Testis (tissue), 2 donors: ENCODE measurements at regions not wholly inside any gene's neighbourhood (a gene's known extent, or its start where the extent isn't known, plus 50 kb on each side); places are given as distances from the start of the nearest gene placed in this dataset.

Experiments
- POLR2A ChIP-seq: fragments of 450-650 bp; IDR thresholded peaks from one replicate; pipeline ENCODE4 v1.6.1; 2017; ENCODE audit warnings: antibody characterized with exemption, mild to moderate bottlenecking, moderate library complexity
- TF ChIP-seq, protein P1 (sequence below), 3 experiments: fragments of 450-650 bp in 2 of 3; fragments of 200-600 bp in 1 of 3; sonication (generic) in 1 of 3; IDR thresholded peaks; one replicate each; pipeline ENCODE4 v1.5.1; 2016 to 2019; ENCODE audit warnings: antibody characterized with exemption in 3 of 3, mild to moderate bottlenecking in 2 of 3, moderate library complexity in 1 of 3

DNA sequence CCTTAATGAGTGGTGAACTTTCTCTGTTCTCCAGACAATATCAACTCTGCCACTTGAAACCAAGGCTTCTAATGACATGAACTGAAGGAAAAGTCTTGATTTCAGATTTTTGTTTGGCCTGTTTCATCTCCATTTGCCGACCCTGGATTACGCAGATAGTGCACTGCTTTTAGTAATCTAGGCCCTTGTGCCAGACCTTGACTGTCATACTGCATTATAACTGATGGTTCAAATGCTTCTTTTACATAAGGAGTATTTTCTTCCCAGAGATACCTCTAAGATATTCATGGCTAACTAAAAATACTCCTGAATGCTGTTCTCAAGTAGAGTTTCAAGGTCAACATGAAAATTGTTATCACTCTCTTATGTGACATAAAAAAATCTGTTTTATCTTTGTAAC is 238.7 kb upstream of the SEMA6A start:
- TF ChIP-seq, protein P1, sequence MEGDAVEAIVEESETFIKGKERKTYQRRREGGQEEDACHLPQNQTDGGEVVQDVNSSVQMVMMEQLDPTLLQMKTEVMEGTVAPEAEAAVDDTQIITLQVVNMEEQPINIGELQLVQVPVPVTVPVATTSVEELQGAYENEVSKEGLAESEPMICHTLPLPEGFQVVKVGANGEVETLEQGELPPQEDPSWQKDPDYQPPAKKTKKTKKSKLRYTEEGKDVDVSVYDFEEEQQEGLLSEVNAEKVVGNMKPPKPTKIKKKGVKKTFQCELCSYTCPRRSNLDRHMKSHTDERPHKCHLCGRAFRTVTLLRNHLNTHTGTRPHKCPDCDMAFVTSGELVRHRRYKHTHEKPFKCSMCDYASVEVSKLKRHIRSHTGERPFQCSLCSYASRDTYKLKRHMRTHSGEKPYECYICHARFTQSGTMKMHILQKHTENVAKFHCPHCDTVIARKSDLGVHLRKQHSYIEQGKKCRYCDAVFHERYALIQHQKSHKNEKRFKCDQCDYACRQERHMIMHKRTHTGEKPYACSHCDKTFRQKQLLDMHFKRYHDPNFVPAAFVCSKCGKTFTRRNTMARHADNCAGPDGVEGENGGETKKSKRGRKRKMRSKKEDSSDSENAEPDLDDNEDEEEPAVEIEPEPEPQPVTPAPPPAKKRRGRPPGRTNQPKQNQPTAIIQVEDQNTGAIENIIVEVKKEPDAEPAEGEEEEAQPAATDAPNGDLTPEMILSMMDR (IDR thresholded peaks at IDR 0.05), result no peak
- TF ChIP-seq POLR2A, result no peak
